Stimulated activated CD4-positive, alpha-beta T cell treated with anti-CD3 and anti-CD28 coated beads, Interleukin-15, amount 100 ng/mL, for 48 hours (primary cell): ENCODE measurements at regions not wholly inside any gene's neighbourhood (a gene's known extent, or its start where the extent isn't known, plus 50 kb on each side); places are given as distances from the start of the nearest gene placed in this dataset.

Source experiments
- DNase-seq, 2 donors: peaks; one replicate each; pipeline ENCODE4 v3.0.0-alpha.2; 2020; ENCODE audit warnings: low read depth in 2 of 2

DNA sequence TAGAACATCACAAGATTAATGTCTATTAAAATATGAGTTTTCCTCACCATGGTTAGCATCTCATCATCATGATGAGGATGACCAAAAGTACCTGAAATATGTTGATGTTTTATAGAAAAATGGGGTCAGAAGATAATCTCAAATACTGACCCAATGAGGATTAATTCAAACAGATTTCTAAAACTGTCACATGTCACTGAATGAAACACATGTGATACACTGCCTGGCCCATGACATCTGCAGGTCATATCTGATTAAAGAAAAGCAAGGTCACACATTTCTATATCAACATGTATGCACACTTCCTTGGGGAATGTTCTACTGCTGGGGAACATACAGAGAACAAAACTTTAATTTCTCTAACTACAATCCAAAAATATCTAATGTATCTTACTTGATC, 470.6 kb upstream of the ADGRL2 start:
- DNase-seq, result no peak

DNA sequence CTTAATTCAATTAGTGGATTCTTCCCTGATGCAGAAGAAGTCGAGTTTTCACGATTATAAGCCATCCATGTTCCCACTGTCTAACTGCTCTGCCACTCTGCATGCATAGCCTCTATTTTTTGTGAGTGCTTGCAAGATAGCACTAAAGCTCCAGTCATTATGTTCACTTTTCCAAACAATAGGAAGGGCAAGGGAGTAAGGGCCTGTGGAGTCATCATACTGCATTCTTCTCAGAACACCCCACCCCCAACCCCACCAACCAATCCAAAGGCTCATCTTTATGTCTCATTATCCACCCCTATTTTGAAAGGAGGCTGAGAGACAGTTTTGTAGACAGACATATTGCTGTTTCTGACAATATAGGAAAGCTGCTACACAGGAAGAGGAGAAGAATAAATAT, 471.7 kb upstream of the ADGRL2 start:
- DNase-seq, result no peak

GRCh38 chr1:81327743-81328142, 473.0 kb upstream of the ADGRL2 start:
- DNase-seq, result no peak

- no peak for DNase-seq
These were observed 473.5 kb upstream of the ADGRL2 start for GRCh38 chr1:81327103-81327710.

DNA sequence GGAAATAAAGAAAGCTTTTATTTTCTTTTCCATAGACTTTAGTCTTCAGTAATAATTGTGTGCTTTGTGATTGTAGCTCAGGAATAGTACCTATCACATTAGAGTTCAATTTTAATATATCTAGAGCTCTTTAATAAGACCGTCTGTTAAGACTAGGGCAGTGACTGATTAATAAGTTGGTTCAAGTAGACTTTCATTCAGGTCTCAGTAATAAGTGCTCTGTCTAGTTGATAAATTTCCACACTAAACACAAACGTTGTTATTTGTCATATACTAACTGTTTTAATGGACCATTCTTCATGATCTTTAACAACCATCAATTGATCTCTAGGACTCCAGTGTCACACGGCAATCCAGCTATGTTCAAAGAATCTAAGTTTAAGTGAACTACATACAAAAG, 474.5 kb upstream of the ADGRL2 start:
- DNase-seq, result no peak

- DNase-seq, result no peak
These were observed 475.3 kb upstream of the ADGRL2 start for GRCh38 chr1:81325397-81325796.

- no peak for DNase-seq
These were observed 476.9 kb upstream of the ADGRL2 start for GRCh38 chr1:81323862-81324261.

DNA sequence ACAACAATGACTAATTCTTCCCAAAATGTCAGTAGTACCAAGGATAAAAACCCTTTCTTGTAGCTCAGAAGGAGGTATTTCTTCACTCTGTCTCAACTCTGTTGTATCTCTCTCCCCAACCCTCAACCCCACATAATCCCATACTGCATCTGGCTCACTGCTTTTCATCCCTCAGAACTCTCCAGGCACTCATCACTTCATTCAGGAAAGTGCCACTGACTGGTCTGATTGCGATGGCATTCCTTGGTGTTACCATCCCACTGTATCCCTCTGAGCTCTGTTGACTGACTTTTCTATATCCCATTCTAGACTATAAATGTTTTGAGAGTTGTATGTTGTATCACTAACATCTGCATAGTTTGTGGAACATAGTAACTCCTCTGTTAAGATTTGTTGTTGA, 483.5 kb upstream of the ADGRL2 start:
- DNase-seq, result no peak

DNA sequence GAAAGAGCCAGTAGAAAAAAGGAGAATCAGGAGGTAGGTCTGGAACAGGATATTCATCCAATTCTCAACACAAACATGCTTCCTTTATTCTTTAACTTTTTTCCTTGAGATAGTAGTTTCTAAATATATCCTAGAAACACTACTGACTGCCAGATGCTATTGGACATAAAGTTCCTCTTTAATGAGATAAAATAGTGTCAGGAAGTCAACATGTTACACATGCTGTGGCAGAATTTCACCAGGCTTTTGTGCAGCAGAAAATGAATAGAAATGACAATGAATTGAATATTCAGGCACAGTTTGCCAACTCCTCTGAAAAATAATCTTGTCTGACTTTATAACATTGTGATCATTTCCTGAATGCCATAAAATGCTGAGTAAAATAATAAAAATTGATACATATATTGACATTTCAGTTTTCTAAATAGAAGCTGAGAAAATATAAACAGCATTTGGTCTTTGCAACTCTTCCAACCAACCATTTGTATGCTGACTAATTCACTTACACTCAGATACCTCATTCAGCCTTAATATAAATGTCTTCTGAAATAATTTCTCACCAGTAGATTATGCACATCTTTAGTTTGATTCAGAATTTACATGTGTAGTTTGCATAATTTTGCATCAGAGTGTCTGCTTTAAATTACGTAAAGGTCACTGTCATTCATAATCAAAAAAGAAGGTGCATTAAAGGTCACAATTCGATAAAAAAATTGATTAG, 486.1 kb upstream of the ADGRL2 start:
- DNase-seq, result no peak

GRCh38 chr1:81313289-81313688, 487.4 kb upstream of the ADGRL2 start:
- no peak for DNase-seq

DNA sequence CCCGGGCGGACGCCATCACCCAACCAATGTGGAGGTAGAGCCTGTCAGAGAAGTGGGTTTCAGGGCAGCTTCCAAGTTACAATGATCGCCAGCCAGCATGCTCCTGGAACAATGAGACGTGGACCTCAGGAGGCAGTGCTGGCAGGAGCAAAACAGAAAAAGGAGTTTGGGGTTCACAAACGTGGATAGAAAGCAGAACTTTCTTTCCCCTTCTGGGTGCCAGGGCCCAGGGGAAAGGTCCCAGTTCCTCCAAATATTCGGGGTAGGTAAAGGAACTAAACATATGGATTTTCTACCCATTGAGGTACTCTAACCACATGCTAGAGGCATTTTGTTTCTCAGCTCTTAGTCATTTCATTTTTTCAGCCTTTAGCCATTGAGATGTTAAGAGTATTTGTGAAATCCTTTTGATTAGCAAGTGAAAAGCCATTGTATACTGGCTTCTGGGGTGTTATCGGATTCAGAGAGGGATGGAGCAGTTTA, 488.4 kb upstream of the ADGRL2 start:
- no peak for DNase-seq

DNA sequence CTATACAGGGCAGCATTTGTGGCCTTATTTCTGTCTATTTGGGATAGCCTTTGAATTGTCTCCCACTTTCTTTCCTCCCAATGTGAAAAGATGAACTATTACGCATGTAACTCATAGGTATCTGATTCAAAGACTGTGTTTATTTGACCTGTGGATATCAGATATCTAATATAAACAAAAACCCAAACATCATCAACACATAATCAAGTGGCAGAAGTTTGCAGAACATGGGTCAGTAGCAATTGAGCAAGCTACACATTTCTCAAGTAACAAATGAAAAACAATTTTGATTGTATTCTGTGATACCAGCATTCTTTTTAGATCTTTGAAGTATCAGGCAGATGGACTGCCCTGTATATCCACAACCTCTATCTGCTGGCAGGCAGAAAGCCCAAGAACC, 490.5 kb upstream of the ADGRL2 start:
- no peak for DNase-seq

- DNase-seq, result no peak
These were observed 492.5 kb upstream of the ADGRL2 start for GRCh38 chr1:81308191-81308590.

- DNase-seq, result no peak
These were observed 492.9 kb upstream of the ADGRL2 start for GRCh38 chr1:81307786-81308185.

- DNase-seq, result no peak
These were observed 494.7 kb upstream of the ADGRL2 start for GRCh38 chr1:81305997-81306452.

GRCh38 chr1:81304187-81304586, 496.5 kb upstream of the ADGRL2 start:
- no peak for DNase-seq

GRCh38 chr1:81299892-81300291, 500.8 kb upstream of the ADGRL2 start:
- DNase-seq, result no peak

GRCh38 chr1:81298266-81298665, 502.5 kb upstream of the ADGRL2 start:
- no peak for DNase-seq

DNA sequence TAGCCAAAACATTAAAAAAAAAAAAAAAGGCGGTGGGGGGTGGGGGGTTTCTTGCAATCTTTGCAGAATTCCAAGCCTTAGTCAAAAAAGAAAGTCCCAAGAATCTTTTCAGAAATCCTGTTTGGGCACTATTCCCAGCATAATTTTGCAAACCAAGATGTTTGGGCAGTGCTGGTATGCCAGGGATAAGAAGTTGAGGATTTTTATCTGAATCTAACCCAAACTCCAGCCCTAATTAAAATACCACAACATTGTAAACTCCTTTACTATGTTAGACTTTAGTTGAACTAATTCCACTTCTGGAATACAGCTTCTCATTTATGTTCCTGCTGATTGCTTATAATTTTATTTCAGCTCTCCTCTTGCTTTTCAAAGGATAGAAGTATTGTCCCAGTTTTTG, 504.1 kb upstream of the ADGRL2 start:
- no peak for DNase-seq

DNA sequence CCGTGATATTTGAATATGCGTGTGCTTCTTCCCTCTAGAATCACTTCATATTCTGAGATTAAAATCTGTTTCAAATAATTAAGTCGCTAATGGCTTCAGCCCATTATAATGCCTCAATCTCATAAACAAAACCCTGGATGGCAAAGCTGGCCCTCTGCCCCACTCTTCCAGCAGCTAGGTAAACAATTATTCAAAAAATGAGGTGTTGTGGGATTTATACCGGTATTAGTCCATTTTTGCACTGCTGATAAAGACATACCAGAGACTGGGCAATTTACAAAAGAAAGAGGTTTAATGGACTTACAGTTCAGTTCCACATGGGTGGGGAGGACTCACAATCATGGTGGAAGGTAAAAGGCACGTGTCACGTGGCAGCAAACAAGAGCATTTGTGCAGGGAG, 510.4 kb upstream of the ADGRL2 start:
- no peak for DNase-seq

- no peak for DNase-seq
These were observed 512.0 kb upstream of the ADGRL2 start for GRCh38 chr1:81288689-81289088.

DNA sequence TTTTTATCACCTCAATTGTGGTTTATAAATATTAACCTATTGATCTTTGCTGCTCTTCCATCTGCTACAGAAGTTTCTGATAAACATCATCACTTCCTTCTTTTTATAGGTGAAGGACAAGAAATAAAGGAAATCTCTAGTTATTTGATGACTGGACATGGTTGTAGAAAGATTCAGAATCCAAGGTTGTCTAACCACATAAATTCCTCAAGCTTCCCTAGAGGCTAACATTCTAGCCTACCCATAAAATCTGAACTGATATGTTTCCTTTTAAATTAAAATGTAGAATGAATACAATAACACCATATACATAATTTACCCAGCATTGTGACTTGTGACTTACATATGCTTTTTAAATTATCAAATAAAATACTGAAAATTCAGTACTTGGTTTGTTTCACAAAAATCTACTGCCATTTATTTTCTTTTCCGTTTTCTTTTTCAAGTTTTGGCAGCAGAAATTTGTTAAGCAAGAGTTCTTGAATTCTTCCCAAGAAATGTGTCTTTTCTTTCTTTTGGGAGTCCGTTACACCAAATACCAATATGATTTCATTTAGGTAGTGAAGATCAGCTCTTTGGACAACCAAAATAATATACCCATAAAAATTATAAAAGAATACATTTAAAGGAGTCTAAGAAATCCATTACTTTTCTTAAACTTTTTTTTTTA, 513.2 kb upstream of the ADGRL2 start:
- DNase-seq, result no peak

- DNase-seq, result no peak
These were observed 530.7 kb upstream of the ADGRL2 start for GRCh38 chr1:81270051-81270450.
